Calu3 (cell line): ENCODE measurements at regions not wholly inside any gene's neighbourhood (a gene's known extent, or its start where the extent isn't known, plus 50 kb on each side); places are given as distances from the start of the nearest gene placed in this dataset.

Experiments used
- BruUV-seq: library from RNA; stranded (reverse); fragments of 400-500 nt; replicated peaks from 2 replicates; lab custom pipeline; 2021; lab: Mats Ljungman, UMichigan
- CTCF ChIA-PET: fragments of 300-600 bp; sonication (Branson Sonifier 250); formaldehyde crosslinking; loops from one replicate; lab custom pipeline; 2022; ENCODE audit warnings: antibody characterized with exemption; lab: Charles Lee
- DNase-seq: peaks from one replicate; pipeline ENCODE4 v3.0.0; 2022
- H3K27ac Mint-ChIP-seq: one replicate; pipeline ENCODE4 v1.8.0; 2022; ENCODE audit warnings: mixed read lengths; ENCODE audit not compliant: unreplicated experiment
- H3K27me3 Mint-ChIP-seq: one replicate; pipeline ENCODE4 v1.8.0; 2022; ENCODE audit warnings: mixed read lengths; ENCODE audit not compliant: unreplicated experiment
- H3K36me3 Mint-ChIP-seq: one replicate; pipeline ENCODE4 v1.8.0; 2022; ENCODE audit warnings: mild to moderate bottlenecking, moderate library complexity, mixed read lengths; ENCODE audit not compliant: insufficient read depth, unreplicated experiment
- H3K4me1 Mint-ChIP-seq: one replicate; pipeline ENCODE4 v1.8.0; 2022; ENCODE audit warnings: mild to moderate bottlenecking, low read depth, mixed read lengths; ENCODE audit not compliant: unreplicated experiment
- H3K4me3 Mint-ChIP-seq: one replicate; pipeline ENCODE4 v1.8.0; 2022; ENCODE audit warnings: mild to moderate bottlenecking, low read depth, moderate library complexity, mixed read lengths; ENCODE audit not compliant: unreplicated experiment
- H3K9me3 Mint-ChIP-seq: one replicate; pipeline ENCODE4 v1.8.0; 2022; ENCODE audit warnings: low read depth, mixed read lengths; ENCODE audit not compliant: unreplicated experiment
- CTCF ChIP-seq: fragments of 200-600 bp; IDR thresholded peaks from one replicate; pipeline ENCODE4 v1.8.0; 2022; ENCODE audit warnings: antibody characterized with exemption; ENCODE audit not compliant: unreplicated experiment
- intact Hi-C: fragments of 100-400 bp; cut with micrococcal nuclease; formaldehyde crosslinking; loops from one replicate; pipeline ENCODE4 v1.10.0; 2022; ENCODE audit not compliant: unreplicated experiment

- Mint-ChIP-seq H3K27me3 (no peaks in the 10 kb centered on the region), H3K4me3 (no peak overlapping the region), H3K36me3 (no peaks in the 10 kb centered on the region)
Measured at GRCh38 chr10:34024693-34025425, 690.4 kb upstream of the NRP1 start.

GRCh38 chr10:34024282-34024681 lies 689.8 kb upstream of the NRP1 start:
- TF ChIP-seq CTCF, result no peak
- Mint-ChIP-seq H3K36me3 (no peaks in the 10 kb centered on the region), H3K9me3 (no peaks in the 10 kb centered on the region), H3K27me3 (no peaks in the 10 kb centered on the region), H3K4me1 (no peaks in the 10 kb centered on the region), H3K4me3 (no peak overlapping the region), H3K27ac (no peak overlapping the region)
- CTCF ChIA-PET, result interaction anchor here (0.7 kb wide), 1 partner anchor 539 kb away, joined by 3 read pairs; no protein-coding TSS in a partner anchor
- no peak for DNase-seq
- no TSS peak for BruUV-seq
- intact Hi-C loops, result no loop called here

More at GRCh38 chr10:34024693-34025425, 690.4 kb upstream of the NRP1 start:
- Mint-ChIP-seq H3K9me3 (no peaks in the 10 kb centered on the region), H3K27ac (no peak overlapping the region), H3K4me1 (no peaks in the 10 kb centered on the region)
- BruUV-seq, result no TSS peak
- peak; percentile 10 for DNase-seq
- intact Hi-C loops, result no loop called here
- no peak for TF ChIP-seq CTCF
- CTCF ChIA-PET, result interaction anchor here (0.7 kb wide), 1 partner anchor 538 kb away, joined by 3 read pairs; no protein-coding TSS in a partner anchor

GRCh38 chr10:34022195-34022594 lies 687.7 kb upstream of the NRP1 start:
- H3K27me3 Mint-ChIP-seq, result no peaks in the 10 kb centered on the region
- intact Hi-C loops, result no loop called here
- no peak for DNase-seq
- no TSS peak for BruUV-seq
- H3K36me3 Mint-ChIP-seq, result no peaks in the 10 kb centered on the region
- no peak for TF ChIP-seq CTCF
- H3K4me3 Mint-ChIP-seq, result no peak overlapping the region
- peaks cover 9% of the 10 kb centered on the region for H3K4me1 Mint-ChIP-seq
- no peak overlapping the region for H3K27ac Mint-ChIP-seq
- CTCF ChIA-PET, result interaction anchor here (0.6 kb wide), 1 partner anchor 431 kb away, joined by 3 read pairs; no protein-coding TSS in a partner anchor
- no peaks in the 10 kb centered on the region for H3K9me3 Mint-ChIP-seq

- TF ChIP-seq CTCF, result no peak
- H3K4me3 Mint-ChIP-seq, result no peak overlapping the region
- DNase-seq, result no peak
Measured at GRCh38 chr10:34018784-34019183, 684.3 kb upstream of the NRP1 start.

More at GRCh38 chr10:34018784-34019183, 684.3 kb upstream of the NRP1 start:
- Mint-ChIP-seq H3K9me3 (no peaks in the 10 kb centered on the region), H3K36me3 (no peaks in the 10 kb centered on the region), H3K27ac (no peak overlapping the region), H3K4me1 (peaks cover 9% of the 10 kb centered on the region), H3K27me3 (peaks cover 6% of the 10 kb centered on the region)
- BruUV-seq, result no TSS peak
- CTCF ChIA-PET, result no interaction called here
- intact Hi-C loops, result no loop called here
